K562 (cell line): ENCODE measurements at regions not wholly inside any gene's neighbourhood (a gene's known extent, or its start where the extent isn't known, plus 50 kb on each side); places are given as distances from the start of the nearest gene placed in this dataset.

Experiments used
- ATAC-seq: fragments of 200-7000 bp; cut with Tn5 transposase; 3 replicates; pipeline ENCODE4 v1.9.1; 2020; ENCODE audit warnings: moderate library complexity
- BruUV-seq: library from RNA; stranded (reverse); fragments of 400-500 nt; replicated peaks from 2 replicates; lab custom pipeline; 2021; lab: Mats Ljungman, UMichigan
- CTCF ChIA-PET: fragments of 300-600 bp; formaldehyde crosslinking; extraction: SDS; loops from one replicate; lab custom pipeline; 2021; ENCODE audit warnings: low intra/inter-chr PET ratio; lab: Yijun Ruan, JAX
- POLR2A ChIA-PET: fragments of 300-600, 350-650 bp; sonication (Branson Sonifier 250); formaldehyde crosslinking; extraction: SDS; loops from one replicate; lab custom pipeline; 2021; ENCODE audit warnings: antibody characterized with exemption, inconsistent platforms; lab: Yijun Ruan, JAX
- DNase-seq, 4 experiments: peaks; one replicate each; pipeline versions ENCODE4 v3.0.0 to v3.0.0-alpha.2; 2011 to 2018; ENCODE audit warnings: low spot score in 3 of 4, mixed read lengths in 3 of 4; ENCODE audit errors: extremely low read depth in 1 of 4
- FAIRE-seq: peaks from 2 replicates; lab custom pipeline; 2011; peaks lifted over from hg19 to GRCh38; lab: Jason Lieb, UNC
- H2AFZ ChIP-seq: 2 replicates; pipeline ENCODE4 v1.6.0; 2011; ENCODE audit warnings: low read depth, low read length, control low read depth, inconsistent platforms
- H3K27ac ChIP-seq: fragments of 200-600 bp; 3 replicates; pipeline ENCODE4 v1.8.0; 2011; ENCODE audit warnings: low read depth, mild to moderate bottlenecking, control low read depth, inconsistent platforms, low read length, moderate library complexity, mixed read lengths; ENCODE audit errors: extremely low read depth
- H3K27me3 ChIP-seq, 2 experiments: fragments of 300-600 bp in 1 of 2; 2 replicates in 1 of 2; 3 replicates in 1 of 2; pipeline versions ENCODE4 v1.6.0 to v1.8.0; 2011; ENCODE audit warnings: inconsistent platforms in 2 of 2, low read length in 2 of 2, mild to moderate bottlenecking in 1 of 2, mixed read lengths in 1 of 2, moderate library complexity in 1 of 2; ENCODE audit not compliant: control insufficient read depth in 2 of 2, insufficient read depth in 2 of 2
- H3K36me3 ChIP-seq: fragments of 300-600 bp; 3 replicates; pipeline ENCODE4 v1.8.0; 2011; ENCODE audit warnings: mild to moderate bottlenecking, low read length, inconsistent platforms; ENCODE audit not compliant: control insufficient read depth, insufficient read depth
- H3K4me1 ChIP-seq, 2 experiments: fragments of 200-600 bp in 1 of 2; replicated peaks in 1 of 2; 2 replicates in 1 of 2; 3 replicates in 1 of 2; pipeline versions ENCODE4 v1.5.1 to v1.8.0; 2011; ENCODE audit warnings: inconsistent platforms in 2 of 2, low read length in 2 of 2, mild to moderate bottlenecking in 1 of 2, mixed read lengths in 1 of 2, moderate library complexity in 1 of 2; ENCODE audit not compliant: control insufficient read depth in 2 of 2, insufficient read depth in 2 of 2
- H3K4me2 ChIP-seq: 2 replicates; pipeline ENCODE4 v1.6.1; 2011; ENCODE audit warnings: low read length, control low read depth, inconsistent platforms, mixed read lengths; ENCODE audit not compliant: insufficient read depth
- H3K4me3 ChIP-seq: fragments of 200-600 bp; sonication (generic), shearing (Covaris generic); 2 replicates; pipeline ENCODE4 v1.5.1; 2016; ENCODE audit warnings: control low read depth, inconsistent platforms
- H3K79me2 ChIP-seq: fragments of 200-600 bp; 3 replicates; pipeline ENCODE4 v1.8.0; 2011; ENCODE audit warnings: low read length, inconsistent platforms; ENCODE audit not compliant: control insufficient read depth, insufficient read depth
- H3K9ac ChIP-seq, 2 experiments: 2 replicates each; pipeline versions ENCODE4 v1.6.0 to v1.6.1; 2011; ENCODE audit warnings: low read depth in 2 of 2, low read length in 2 of 2, control low read depth in 1 of 2, inconsistent platforms in 1 of 2, mild to moderate bottlenecking in 1 of 2, mixed read lengths in 1 of 2; ENCODE audit not compliant: insufficient read depth in 1 of 2
- H3K9me1 ChIP-seq: one replicate; pipeline ENCODE4 v1.6.0; 2011; ENCODE audit warnings: inconsistent platforms, mild to moderate bottlenecking, low read length, moderate library complexity; ENCODE audit not compliant: control insufficient read depth, insufficient read depth
- H3K9me3 ChIP-seq: replicated peaks from 2 replicates; pipeline ENCODE4 v1.5.1; 2011; ENCODE audit warnings: low read depth, low read length, inconsistent platforms; ENCODE audit not compliant: control insufficient read depth, insufficient read depth
- H4K20me1 ChIP-seq: replicated peaks from 2 replicates; pipeline ENCODE4 v1.6.1; 2011; ENCODE audit warnings: low read length, inconsistent platforms, mixed read lengths; ENCODE audit not compliant: control insufficient read depth, insufficient read depth
- ARID2 ChIP-seq: fragments of 450-650 bp; IDR thresholded peaks from 2 replicates; pipeline ENCODE4 v1.6.1; 2017; ENCODE audit warnings: antibody characterized with exemption, mild to moderate bottlenecking
- ATF4 ChIP-seq: fragments of 450-650 bp; formaldehyde crosslinking; IDR thresholded peaks from 2 replicates; pipeline ENCODE4 v1.4.0; 2022; ENCODE audit warnings: mild to moderate bottlenecking, moderate library complexity
- ATF7 ChIP-seq: fragments of 450-650 bp; IDR thresholded peaks from 2 replicates; pipeline ENCODE4 v1.7.1; 2014; ENCODE audit warnings: mild to moderate bottlenecking, moderate library complexity
- CC2D1A ChIP-seq: fragments of 450-650 bp; IDR thresholded peaks from 2 replicates; pipeline ENCODE4 v1.6.1; 2017; ENCODE audit warnings: mild to moderate bottlenecking
- CTCFL ChIP-seq: IDR thresholded peaks from 2 replicates; pipeline ENCODE4 v1.6.1; 2011; ENCODE audit warnings: borderline replicate concordance, low read depth, mild to moderate bottlenecking, moderate library complexity, low read length; ENCODE audit not compliant: insufficient read depth, poor library complexity, severe bottlenecking
- ELF2 ChIP-seq: fragments of 250-450 bp; sonication (Bioruptor Pico); IDR thresholded peaks from 2 replicates; pipeline ENCODE4 v1.5.0; 2021; ENCODE audit warnings: mild to moderate bottlenecking
- HDAC6 ChIP-seq: IDR thresholded peaks from 2 replicates; pipeline ENCODE4 v1.6.1; 2012; ENCODE audit warnings: low read depth, mild to moderate bottlenecking, control low read depth, inconsistent platforms, low read length, moderate library complexity
- LARP7 ChIP-seq: fragments of 450-650 bp; IDR thresholded peaks from 2 replicates; pipeline ENCODE4 v1.6.1; 2016
- MCM3 ChIP-seq: fragments of 450-650 bp; IDR thresholded peaks from 2 replicates; pipeline ENCODE4 v1.6.1; 2016
- MIER1 ChIP-seq: fragments of 450-650 bp; IDR thresholded peaks from 2 replicates; pipeline ENCODE4 v1.6.1; 2016; ENCODE audit warnings: antibody characterized with exemption, mild to moderate bottlenecking, low read depth
- PML ChIP-seq: IDR thresholded peaks from 2 replicates; pipeline ENCODE4 v1.6.1; 2012; ENCODE audit warnings: low read length, inconsistent platforms
- PPARD ChIP-seq: fragments of 250-450 bp; sonication (Bioruptor Pico); IDR thresholded peaks from 2 replicates; pipeline ENCODE4 v1.8.0; 2022; ENCODE audit warnings: inconsistent platforms, mild to moderate bottlenecking, moderate library complexity
- RAD21 ChIP-seq, 2 experiments: fragments of 250-450 bp in 1 of 2; fragments of 450-650 bp in 1 of 2; sonication (Bioruptor Pico) in 1 of 2; formaldehyde crosslinking in 1 of 2; IDR thresholded peaks in 1 of 2; conservative IDR thresholded peaks in 1 of 2; 2 replicates each; pipeline versions ENCODE4 v1.4.0 to v1.8.0; 2020 to 2022; ENCODE audit warnings: mild to moderate bottlenecking in 2 of 2, moderate library complexity in 1 of 2
- SAFB2 ChIP-seq: fragments of 200-400 bp; formaldehyde crosslinking; IDR thresholded peaks from 2 replicates; pipeline ENCODE4 v1.6.1; 2018; ENCODE audit warnings: borderline replicate concordance, low read length, low read depth, moderate library complexity; ENCODE audit not compliant: severe bottlenecking
- ZNF143 ChIP-seq: sonication (generic); formaldehyde crosslinking; IDR thresholded peaks from 2 replicates; pipeline ENCODE4 v1.9.0; 2022; ENCODE audit warnings: mild to moderate bottlenecking, missing genetic modification reagents
- ZNF408 ChIP-seq: fragments of 250-450 bp; sonication (Bioruptor Pico); IDR thresholded peaks from 2 replicates; pipeline ENCODE4 v1.4.0; 2020; ENCODE audit warnings: low read depth, mild to moderate bottlenecking, moderate library complexity
- WGBS: fragments of 100-300 bp; shearing (Covaris generic); methylation state at CpG from one replicate; pipeline ENCODE4 v1.1.6; 2016; ENCODE audit warnings: low coverage, mixed read lengths; ENCODE audit not compliant: insufficient coverage; ENCODE audit errors: missing lambda C conversion rate; 5-methylcytosine and 5-hydroxymethylcytosine counted together
- in situ Hi-C: fragments of 300-500 bp; cut with MboI; formaldehyde crosslinking; loops from 4 replicates; pipeline ENCODE4 v1.15.0; 2018; ENCODE audit warnings: inconsistent platforms, mixed read lengths
- intact Hi-C: fragments of 100-400 bp; cut with micrococcal nuclease; formaldehyde crosslinking; loops from 2 replicates; pipeline ENCODE4 v1.14.2; 2022

GRCh38 chr6:126548300-126548699 is 208.4 kb downstream of the CENPW start:
- Histone ChIP-seq H3K9me3 (no peaks in the 10 kb centered on the region), H3K9ac (no peak overlapping the region), H3K9me1 (no peaks in the 10 kb centered on the region), H3K27ac (no peak overlapping the region), H3K79me2 (no peaks in the 10 kb centered on the region), H3K36me3 (no peaks in the 10 kb centered on the region), H3K4me1 (no peaks in the 10 kb centered on the region), H3K4me3 (no peak overlapping the region), H3K27me3 (no peaks in the 10 kb centered on the region), H3K4me2 (no peak overlapping the region), H2AFZ (no peak overlapping the region), H4K20me1 (no peaks in the 10 kb centered on the region)
- ChIA-PET POLR2A (no interaction called here), CTCF (no interaction called here)
- no peak for TF ChIP-seq ATF4 (CRISPR knock-in tag)
- TF ChIP-seq MCM3, result no peak
- DNase-seq (no peak), FAIRE-seq (no peak), ATAC-seq (no peak)
- BruUV-seq, result no TSS peak
- intact Hi-C loops (no loop called here), in situ Hi-C loops (no loop called here)
- whole genome bisulfite sequencing, result 0% methylated on average over 2 of the region's 2 CpGs

GRCh38 chr6:126550323-126550722 is 210.4 kb downstream of the CENPW start:
- ChIA-PET POLR2A (interaction anchor here (0.7 kb wide), 1 partner anchor 1105 kb away, joined by 3 read pairs; no protein-coding TSS in a partner anchor), CTCF (no interaction called here)
- no peaks in the 10 kb centered on the region for H3K27me3 ChIP-seq
- H3K9ac ChIP-seq, result no peak overlapping the region
- H2AFZ ChIP-seq, result no peak overlapping the region
- in situ Hi-C loops, result no loop called here
- H3K9me3 ChIP-seq, result no peaks in the 10 kb centered on the region
- H3K27ac ChIP-seq, result no peak overlapping the region
- no peaks in the 10 kb centered on the region for H3K79me2 ChIP-seq
- H3K4me3 ChIP-seq, result no peak overlapping the region
- intact Hi-C loops, result no loop called here
- H3K36me3 ChIP-seq, result no peaks in the 10 kb centered on the region
- H3K4me2 ChIP-seq, result no peak overlapping the region
- no peaks in the 10 kb centered on the region for H3K4me1 ChIP-seq
- no peaks in the 10 kb centered on the region for H4K20me1 ChIP-seq
- no peaks in the 10 kb centered on the region for H3K9me1 ChIP-seq
- peak in 2 of 4 experiments; percentile 1 to 6 for DNase-seq
- WGBS, result 3% methylated on average over 5 of the region's 5 CpGs
- FAIRE-seq, result no peak
- ATAC-seq, result peak; percentile 63
- no TSS peak for BruUV-seq
- TF ChIP-seq ZNF143 (CRISPR knock-in tag) (no peak), SAFB2 (no peak), RAD21 (CRISPR knock-in tag; conservative IDR thresholded peaks at IDR 0.05 in 1 of 2, IDR thresholded peaks at IDR 0.05 in 1 of 2) (0 out of 4 replicates have a peak, but pooled peaks of 1 of the 2 experiments have one; percentile 8), LARP7 (no peak), HDAC6 (no peak), ARID2 (no peak), MIER1 (no peak), ZNF408 (no peak), PPARD (no peak), ELF2 (no peak), CTCFL (peak; percentile 13), ATF7 (no peak), CC2D1A (no peak), PML (no peak)
